Common myeloid progenitor, CD34-positive (primary cell): ENCODE measurements at regions not wholly inside any gene's neighbourhood (a gene's known extent, or its start where the extent isn't known, plus 50 kb on each side); places are given as distances from the start of the nearest gene placed in this dataset.

ENCODE experiments used
- CTCF ChIA-PET: fragments of 350-600 bp; sonication (Branson Sonifier 250); formaldehyde crosslinking; loops from one replicate; lab custom pipeline; 2021; ENCODE audit warnings: antibody characterized with exemption; lab: Charles Lee
- POLR2A ChIA-PET: fragments of 350-600 bp; sonication (Branson Sonifier 250); formaldehyde crosslinking; loops from one replicate; lab custom pipeline; 2021; ENCODE audit warnings: antibody characterized with exemption; lab: Charles Lee
- DNase-seq, 3 donors: peaks; one replicate each; pipeline versions ENCODE4 v3.0.0 to v3.0.0-alpha.2; 2013
- H3K27ac ChIP-seq, 2 experiments: 1 replicate in 1 of 2; 2 replicates in 1 of 2; pipeline ENCODE4 v1.7.0; 2013; ENCODE audit warnings: inconsistent platforms in 2 of 2, low read length in 2 of 2, mild to moderate bottlenecking in 2 of 2, low read depth in 1 of 2, moderate library complexity in 1 of 2; ENCODE audit not compliant: severe bottlenecking in 2 of 2, insufficient read depth in 1 of 2, poor library complexity in 1 of 2
- H3K27me3 ChIP-seq, 5 experiments: replicated peaks in 2 of 5; 1 replicate in 3 of 5; 2 replicates in 2 of 5; pipeline versions ENCODE4 v1.6.1 to v1.7.0; 2013; ENCODE audit warnings: low read length in 4 of 5, mild to moderate bottlenecking in 2 of 5, moderate library complexity in 2 of 5, inconsistent platforms in 1 of 5; ENCODE audit not compliant: insufficient read depth in 5 of 5, control insufficient read depth in 4 of 5
- H3K36me3 ChIP-seq, 4 experiments: 1 replicate in 2 of 4; 2 replicates in 2 of 4; pipeline versions ENCODE4 v1.6.1 to v1.7.0; 2013; ENCODE audit warnings: low read length in 3 of 4, control low read depth in 1 of 4, mild to moderate bottlenecking in 1 of 4; ENCODE audit not compliant: control insufficient read depth in 4 of 4, insufficient read depth in 4 of 4
- H3K4me1 ChIP-seq, 4 experiments: 1 replicate in 3 of 4; 2 replicates in 1 of 4; pipeline versions ENCODE4 v1.6.1 to v1.7.1; 2013; ENCODE audit warnings: low read length in 3 of 4, mild to moderate bottlenecking in 3 of 4, control low read depth in 1 of 4, inconsistent platforms in 1 of 4, moderate library complexity in 1 of 4; ENCODE audit not compliant: control insufficient read depth in 4 of 4, insufficient read depth in 4 of 4; ENCODE audit errors: control extremely low read depth in 1 of 4
- H3K4me3 ChIP-seq, 7 experiments: 1 replicate in 4 of 7; 2 replicates in 3 of 7; pipeline versions ENCODE4 v1.5.1 to v1.7.0; 2013; ENCODE audit warnings: mild to moderate bottlenecking in 7 of 7, low read length in 6 of 7, moderate library complexity in 6 of 7, inconsistent platforms in 2 of 7, low read depth in 2 of 7, control low read depth in 1 of 7; ENCODE audit not compliant: insufficient read depth in 4 of 7, control insufficient read depth in 1 of 7; ENCODE audit errors: extremely low read depth in 1 of 7
- H3K9me3 ChIP-seq, 5 experiments: 1 replicate in 4 of 5; 2 replicates in 1 of 5; pipeline versions ENCODE4 v1.6.1 to v1.7.1; 2013; ENCODE audit warnings: low read length in 4 of 5, mild to moderate bottlenecking in 2 of 5, inconsistent platforms in 1 of 5, low read depth in 1 of 5, moderate library complexity in 1 of 5; ENCODE audit not compliant: control insufficient read depth in 4 of 5, insufficient read depth in 2 of 5; ENCODE audit errors: control extremely low read depth in 1 of 5
- WGBS: methylation state at CpG from one replicate; pipeline ENCODE4 v1.1.5; 2013; ENCODE audit not compliant: insufficient coverage; 5-methylcytosine and 5-hydroxymethylcytosine counted together

- CTCF ChIA-PET = no interaction called here
- Histone ChIP-seq H3K27me3 (peaks cover 0 to 18% (median 0%) of the 10 kb centered on the region in 5 experiments), H3K27ac (no peak overlapping the region), H3K4me1 (peaks cover 6 to 24% (median 20%) of the 10 kb centered on the region in 4 experiments), H3K36me3 (no peaks in the 10 kb centered on the region), H3K4me3 (no peak overlapping the region), H3K9me3 (no peaks in the 10 kb centered on the region)
- WGBS = 95% methylated on average over 7 of the region's 7 CpGs
- POLR2A ChIA-PET = no interaction called here
- no peak for DNase-seq
Measured at GRCh38 chr21:43364261-43364510, 62.7 kb downstream of the SIK1 start.

- no peaks in the 10 kb centered on the region for H3K9me3 ChIP-seq
- WGBS = 93% methylated on average over 18 of the region's 24 CpGs
- no peak overlapping the region for H3K27ac ChIP-seq
- no peaks in the 10 kb centered on the region for H3K36me3 ChIP-seq
- no peak overlapping the region for H3K4me3 ChIP-seq
- ChIA-PET POLR2A (no interaction called here), CTCF (interaction anchor here (1.2 to 1.6 kb wide), 3 partner anchors 35 to 49 kb away, joined by 3 read pairs; no protein-coding TSS in a partner anchor)
- peaks cover 0 to 18% (median 0%) of the 10 kb centered on the region in 5 experiments for H3K27me3 ChIP-seq
- DNase-seq = no peak
- H3K4me1 ChIP-seq = peaks cover 6 to 24% (median 20%) of the 10 kb centered on the region in 4 experiments
Measured at GRCh38 chr21:43363506-43364260, 63.2 kb downstream of the SIK1 start.

GRCh38 chr21:43362915-43363314 is 64.0 kb downstream of the SIK1 start:
- ChIA-PET POLR2A (interaction anchor here (0.7 kb wide), 1 partner anchor 29 kb away, joined by 9 read pairs; no protein-coding TSS in a partner anchor), CTCF (interaction anchor here (1.2 to 1.6 kb wide), 4 partner anchors 34 to 48 kb away, joined by 3 to 4 read pairs (median 3); no protein-coding TSS in a partner anchor)
- no peak for DNase-seq
- peak overlapping the region in 1 of 7 experiments; percentile 50 for H3K4me3 ChIP-seq
- H3K4me1 ChIP-seq = peaks cover 6 to 24% (median 20%) of the 10 kb centered on the region in 4 experiments
- peaks cover 0 to 18% (median 0%) of the 10 kb centered on the region in 5 experiments for H3K27me3 ChIP-seq
- no peaks in the 10 kb centered on the region for H3K9me3 ChIP-seq
- H3K27ac ChIP-seq = no peak overlapping the region
- H3K36me3 ChIP-seq = no peaks in the 10 kb centered on the region
- 67% methylated on average over 13 of the region's 13 CpGs for whole genome bisulfite sequencing

GRCh38 chr21:43362321-43362791 is 64.6 kb downstream of the SIK1 start:
- Histone ChIP-seq H3K27me3 (peaks cover 0 to 18% (median 0%) of the 10 kb centered on the region in 5 experiments), H3K4me3 (peak overlapping the region in 5 of 7 experiments; percentile 4 to 50 (median 26)), H3K4me1 (peaks cover 6 to 24% (median 20%) of the 10 kb centered on the region in 4 experiments), H3K9me3 (no peaks in the 10 kb centered on the region), H3K27ac (no peak overlapping the region), H3K36me3 (no peaks in the 10 kb centered on the region)
- ChIA-PET POLR2A (interaction anchor here (0.7 to 0.9 kb wide), 2 partner anchors 24 to 29 kb away, joined by 3 to 9 read pairs; no protein-coding TSS in a partner anchor), CTCF (interaction anchor here (1.3 to 1.6 kb wide), 3 partner anchors 33 to 47 kb away, joined by 3 to 4 read pairs (median 3); no protein-coding TSS in a partner anchor)
- 2% methylated on average over 29 of the region's 35 CpGs for WGBS
- peak; percentile 83 to 98 (median 96) for DNase-seq

GRCh38 chr21:43361493-43362296 is 65.2 kb downstream of the SIK1 start:
- peaks cover 0 to 18% (median 0%) of the 10 kb centered on the region in 5 experiments for H3K27me3 ChIP-seq
- no peaks in the 10 kb centered on the region for H3K36me3 ChIP-seq
- CTCF ChIA-PET = interaction anchor here (1.3 to 1.6 kb wide), 2 partner anchors 36 to 47 kb away, joined by 3 to 4 read pairs; no protein-coding TSS in a partner anchor
- H3K9me3 ChIP-seq = no peaks in the 10 kb centered on the region
- peaks cover 6 to 24% (median 20%) of the 10 kb centered on the region in 4 experiments for H3K4me1 ChIP-seq
- POLR2A ChIA-PET = interaction anchor here (0.7 to 0.9 kb wide), 2 partner anchors 23 to 28 kb away, joined by 3 to 9 read pairs; no protein-coding TSS in a partner anchor
- peak; percentile 17 to 69 (median 50) for DNase-seq
- H3K4me3 ChIP-seq = peak overlapping the region in 5 of 7 experiments; percentile 4 to 50 (median 26)
- H3K27ac ChIP-seq = no peak overlapping the region
- 51% methylated on average over 32 of the region's 35 CpGs for WGBS

- peaks cover 0 to 18% (median 0%) of the 10 kb centered on the region in 5 experiments for H3K27me3 ChIP-seq
- POLR2A ChIA-PET = no interaction called here
- H3K4me1 ChIP-seq = peaks cover 6 to 24% (median 20%) of the 10 kb centered on the region in 4 experiments
- CTCF ChIA-PET = no interaction called here
- peak in 1 of 3 donors; percentile 31 for DNase-seq
- H3K27ac ChIP-seq = no peak overlapping the region
- no peaks in the 10 kb centered on the region for H3K36me3 ChIP-seq
- no peak overlapping the region for H3K4me3 ChIP-seq
- 39% methylated on average over 8 of the region's 10 CpGs for WGBS
- H3K9me3 ChIP-seq = no peaks in the 10 kb centered on the region
Measured at GRCh38 chr21:43361127-43361492, 65.8 kb downstream of the SIK1 start.
